GM21360 (cell line): ENCODE measurements at regions not wholly inside any gene's neighbourhood (a gene's known extent, or its start where the extent isn't known, plus 50 kb on each side); places are given as distances from the start of the nearest gene placed in this dataset.

Experiments
- ATAC-seq: cut with Tn5 transposase; IDR thresholded peaks from one replicate; pipeline ENCODE4 v1.9.1; 2021; ENCODE audit warnings: mild to moderate bottlenecking, moderate library complexity; ENCODE audit not compliant: unreplicated experiment

DNA sequence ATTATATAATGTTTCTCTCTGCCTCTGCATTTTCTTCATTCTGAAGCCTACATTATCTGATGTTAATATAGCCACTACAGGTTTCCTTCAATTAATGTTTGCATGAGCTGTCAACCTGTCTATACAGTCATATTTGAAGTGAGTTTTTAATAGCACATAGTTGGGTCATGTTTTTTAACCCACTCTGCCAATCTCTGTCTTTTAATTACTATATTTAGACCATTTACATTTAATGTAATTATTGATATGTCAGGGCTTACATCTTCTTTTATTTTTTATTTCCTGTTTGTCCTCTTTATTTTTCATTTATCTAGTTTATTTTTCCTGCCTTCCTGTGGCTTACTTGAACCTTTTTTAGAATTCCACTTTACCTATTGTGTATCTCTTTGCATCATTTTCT lies 124.3 kb upstream of the PDE1C start:
- ATAC-seq = no peak

DNA sequence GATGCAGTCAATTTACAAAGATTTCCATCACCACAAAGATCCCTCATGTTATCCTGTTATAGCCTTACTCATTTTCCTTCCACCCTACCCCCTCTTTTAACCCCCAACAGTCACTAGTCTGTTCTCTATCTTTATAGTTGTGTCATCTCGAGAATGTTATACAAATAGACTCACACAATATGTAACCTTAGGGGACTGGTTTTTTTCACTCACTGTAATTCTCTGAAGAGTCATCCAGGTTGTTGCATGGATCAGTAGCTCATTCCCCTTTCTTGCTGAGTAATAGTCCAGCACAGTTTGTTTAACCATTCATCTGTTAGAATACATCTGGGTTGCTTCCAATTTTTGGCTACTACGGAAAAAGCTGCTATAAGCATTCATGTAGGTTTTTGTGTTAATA lies 121.1 kb upstream of the PDE1C start:
- no peak for ATAC-seq

DNA sequence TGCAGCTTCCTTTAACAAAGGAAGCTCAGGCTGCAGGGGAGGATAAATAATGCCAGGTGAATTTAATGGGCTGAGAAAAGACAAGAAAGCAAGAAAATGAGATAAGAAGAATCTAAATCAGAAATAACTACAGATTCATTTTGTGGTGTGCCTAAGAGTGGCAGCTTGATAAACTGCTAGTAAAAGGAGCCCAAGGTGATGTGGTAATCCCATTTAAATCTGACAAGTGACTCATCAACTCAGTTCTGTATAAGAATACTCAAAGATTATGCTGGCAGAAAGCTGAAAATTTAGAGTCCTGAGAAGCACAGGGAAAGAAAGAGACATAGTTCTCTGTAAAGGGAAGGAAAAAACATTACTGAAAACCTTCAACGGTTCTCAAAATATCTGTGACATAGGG lies 109.4 kb upstream of the PDE1C start:
- ATAC-seq = no peak

DNA sequence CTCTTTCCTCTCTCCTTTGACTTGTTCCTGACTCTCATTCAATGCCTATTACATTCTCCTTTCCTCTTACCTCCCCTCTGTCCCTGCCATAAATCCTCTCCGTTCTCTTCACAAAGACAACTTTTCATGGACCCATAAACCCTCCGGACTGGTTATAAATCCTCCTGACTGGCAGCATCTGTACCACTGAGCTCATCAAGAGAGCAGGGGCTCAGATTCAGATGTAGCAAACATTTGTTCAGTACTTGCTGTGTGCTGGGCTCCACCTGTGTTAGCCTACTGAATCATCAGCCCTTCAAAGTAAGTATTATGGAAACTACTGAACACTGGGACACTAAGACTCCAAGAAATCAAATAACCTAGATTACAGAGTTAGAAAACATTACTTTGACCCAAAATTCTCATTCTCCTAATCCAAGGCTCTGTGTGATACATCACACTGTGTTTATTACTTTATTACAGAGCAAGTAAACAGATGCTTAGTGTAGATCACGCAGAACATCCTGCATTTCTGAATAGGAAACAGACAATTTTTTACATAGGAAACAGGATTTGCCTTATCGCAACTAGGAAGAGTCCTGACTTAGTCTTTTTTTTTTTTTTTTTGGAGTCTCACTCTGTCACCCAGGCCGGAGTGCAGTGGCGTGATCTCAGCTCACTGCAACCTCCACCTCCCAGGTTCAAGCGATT lies 108.6 kb upstream of the PDE1C start:
- no peak for ATAC-seq

- no peak for ATAC-seq
Observed at GRCh38 chr7:32177232-32177631, 107.0 kb upstream of the PDE1C start.

GRCh38 chr7:32175099-32175498 lies 104.9 kb upstream of the PDE1C start:
- ATAC-seq = no peak

GRCh38 chr7:32171248-32171647 lies 101.0 kb upstream of the PDE1C start:
- no peak for ATAC-seq

GRCh38 chr7:32170838-32171237 lies 100.6 kb upstream of the PDE1C start:
- no peak for ATAC-seq

- no peak for ATAC-seq
Observed at GRCh38 chr7:32169228-32169627, 99.0 kb upstream of the PDE1C start.

DNA sequence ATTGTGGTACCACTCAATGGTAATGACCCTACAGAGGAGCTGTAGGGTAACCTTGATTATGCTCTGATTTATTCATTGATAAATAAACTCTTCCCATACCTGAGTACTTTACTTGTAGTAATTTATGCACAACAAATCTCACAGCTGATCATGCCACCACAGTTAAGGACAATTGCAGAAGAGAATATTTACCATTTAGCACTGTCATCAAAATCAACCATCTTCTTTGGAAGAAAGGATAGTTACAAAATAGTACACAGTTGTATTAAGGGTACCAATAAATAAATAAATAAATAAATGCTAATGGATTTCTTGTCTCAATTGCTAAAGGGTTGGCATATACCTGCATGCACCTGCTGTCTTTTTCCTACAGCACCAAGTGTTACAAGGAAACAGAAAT lies 97.6 kb upstream of the PDE1C start:
- no peak for ATAC-seq

DNA sequence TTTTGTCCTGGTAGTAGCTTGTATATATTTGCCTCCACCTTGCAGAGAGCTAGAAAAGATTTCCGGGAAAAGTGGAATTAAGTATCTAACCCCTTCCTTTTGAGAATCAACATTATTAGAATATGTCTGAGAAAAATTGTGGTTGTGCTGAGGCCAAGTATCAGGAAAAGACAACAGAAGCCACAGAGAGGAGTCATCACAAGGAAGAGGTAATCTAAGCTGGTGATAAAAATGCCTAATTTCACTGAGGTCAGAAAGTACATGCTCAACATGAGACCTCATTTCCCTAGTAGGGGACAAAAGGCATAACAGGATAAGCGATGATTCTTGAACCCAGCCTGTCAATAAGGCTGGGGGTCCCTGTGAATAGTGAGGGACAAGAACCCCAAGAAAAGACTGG lies 97.0 kb upstream of the PDE1C start:
- no peak for ATAC-seq

GRCh38 chr7:32164341-32164996 lies 94.3 kb upstream of the PDE1C start:
- no peak for ATAC-seq

GRCh38 chr7:32163896-32164295 lies 93.7 kb upstream of the PDE1C start:
- ATAC-seq = no peak

DNA sequence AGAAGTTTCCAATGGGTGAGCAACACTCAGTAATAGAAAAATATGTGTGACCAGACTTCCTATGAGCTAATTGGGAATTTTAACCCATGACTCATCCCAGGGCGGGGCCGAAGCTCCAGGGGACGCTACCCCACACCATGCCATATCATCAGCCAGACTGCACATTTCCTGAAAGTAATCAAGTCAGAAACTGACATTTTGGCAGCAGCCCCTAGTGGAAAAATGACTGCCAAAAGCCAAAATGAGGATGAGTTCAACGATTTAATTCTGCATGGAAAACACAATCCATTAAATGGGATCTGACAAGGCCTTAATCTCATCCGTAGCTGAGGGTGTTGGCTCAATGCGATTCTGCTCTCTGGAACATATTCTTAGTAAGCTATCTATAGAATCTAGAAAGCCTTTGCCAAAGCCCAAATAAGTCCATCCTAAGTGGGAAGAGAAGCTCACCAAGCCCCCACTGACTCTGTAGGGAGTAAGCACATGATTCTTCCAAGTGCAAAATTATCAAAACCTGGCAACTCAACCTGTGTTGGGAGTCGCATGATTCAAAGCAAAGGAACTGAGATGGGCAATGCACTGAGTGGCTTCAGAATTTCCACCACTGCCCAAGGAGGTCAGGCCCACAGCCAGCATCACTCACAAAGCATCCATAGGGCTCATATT lies 93.1 kb upstream of the PDE1C start:
- ATAC-seq = no peak

GRCh38 chr7:32161708-32162107 lies 91.5 kb upstream of the PDE1C start:
- no peak for ATAC-seq

DNA sequence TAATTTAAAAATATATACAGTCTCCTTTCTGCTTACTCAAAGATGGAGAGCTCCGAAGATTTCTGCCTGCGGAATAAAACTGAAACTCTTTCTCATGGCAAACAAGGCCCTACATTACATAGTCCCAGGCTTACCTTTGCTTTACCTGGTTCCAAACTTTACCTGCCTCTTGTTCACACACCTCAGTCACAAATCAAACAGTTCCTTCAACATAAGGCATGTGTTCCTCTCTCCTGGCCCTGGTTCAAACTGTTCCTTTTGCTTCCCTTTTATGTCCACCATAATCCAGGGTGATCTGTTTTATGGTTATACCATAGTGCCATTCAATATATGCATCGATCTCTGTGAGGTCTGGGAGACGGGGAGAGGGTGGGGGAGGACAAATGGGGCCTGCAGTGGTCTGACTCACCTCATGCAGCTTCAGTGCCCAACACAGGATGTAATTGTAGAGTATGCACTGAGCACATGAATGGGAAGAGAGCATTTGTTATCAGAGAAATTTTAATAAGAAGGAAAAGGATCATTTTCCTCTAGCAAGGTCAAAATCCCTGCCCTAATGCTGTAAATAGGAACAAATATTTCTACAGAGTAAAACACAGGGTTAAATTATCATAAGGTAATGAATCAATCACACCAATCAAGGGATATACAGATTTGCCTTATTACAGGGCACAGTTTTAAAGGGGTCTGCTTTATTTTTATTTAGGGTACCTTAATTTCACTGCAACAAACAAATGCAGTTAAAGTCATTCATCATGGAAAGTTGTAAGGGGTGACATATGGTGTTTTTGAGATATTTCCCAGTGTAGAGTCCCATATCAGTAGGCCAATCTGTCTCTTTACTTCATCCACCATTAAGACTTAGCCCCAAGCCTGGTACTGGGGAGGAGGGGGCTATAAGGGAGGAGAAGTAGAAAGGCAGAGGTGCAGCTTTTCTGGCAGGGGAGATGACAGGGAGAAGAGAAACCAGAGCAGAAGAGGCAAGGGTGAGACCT lies 88.8 kb upstream of the PDE1C start:
- ATAC-seq = no peak

GRCh38 chr7:32158076-32158475 lies 87.9 kb upstream of the PDE1C start:
- no peak for ATAC-seq

GRCh38 chr7:32155712-32156111 lies 85.5 kb upstream of the PDE1C start:
- no peak for ATAC-seq

- ATAC-seq = no peak
Observed at GRCh38 chr7:32154797-32155196, 84.6 kb upstream of the PDE1C start.

GRCh38 chr7:32153006-32153405 lies 82.8 kb upstream of the PDE1C start:
- no peak for ATAC-seq

GRCh38 chr7:32152576-32152975 lies 82.4 kb upstream of the PDE1C start:
- no peak for ATAC-seq
